ENCODE measurements at regions not wholly inside any gene's neighbourhood (a gene's known extent, or its start where the extent isn't known, plus 50 kb on each side); places are given as distances from the start of the nearest gene placed in this dataset.

DNA sequence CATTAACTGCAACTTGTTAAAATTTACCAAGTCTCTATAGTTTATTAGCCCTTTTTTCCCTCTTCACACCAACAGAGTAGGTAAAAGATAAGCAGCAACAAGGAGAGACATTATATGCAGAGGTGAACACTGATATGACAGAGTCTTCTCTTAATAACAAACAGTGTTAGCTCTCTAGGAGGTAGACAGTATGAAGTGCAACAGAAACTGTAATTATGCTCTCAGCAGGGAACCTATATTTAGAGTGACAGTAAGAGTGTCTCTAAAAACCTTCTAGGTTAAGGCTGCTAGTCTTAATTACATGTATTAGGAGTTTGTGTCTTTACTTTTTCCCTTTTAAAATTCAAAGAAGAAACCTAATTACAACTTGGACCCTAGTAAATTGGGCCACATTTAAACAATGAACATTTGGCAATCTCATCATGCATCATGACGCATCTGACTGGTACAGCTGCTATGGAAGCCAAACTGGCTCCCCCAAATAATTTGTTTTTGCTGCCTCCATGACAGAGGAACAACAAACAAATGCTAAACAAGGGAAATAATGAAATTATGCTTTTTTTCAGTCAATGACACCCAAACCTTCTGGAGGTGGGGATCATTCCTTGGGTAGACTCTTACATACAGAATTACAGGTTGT, 69.9 kb upstream of the MMADHC start:
- 86 to 95% methylated on average over 1 of the region's 1 CpG for WGBS, 2 donors
- Histone ChIP-seq H3K4me3 (no peak overlapping the region), H3K4me1 (peaks cover 6 to 11% (median 8%) of the 10 kb centered on the region in 3 donors), H3K9me3 (no peaks in the 10 kb centered on the region), H3K36me3 (no peaks in the 10 kb centered on the region), H3K27me3 (no peaks in the 10 kb centered on the region), H3K27ac (no peak overlapping the region)
- intact Hi-C loops (cut with DNase I): no loop called here
- FAIRE-seq (no peak), ATAC-seq (no peak), DNase-seq (no peak)
- TF ChIP-seq, protein P1, sequence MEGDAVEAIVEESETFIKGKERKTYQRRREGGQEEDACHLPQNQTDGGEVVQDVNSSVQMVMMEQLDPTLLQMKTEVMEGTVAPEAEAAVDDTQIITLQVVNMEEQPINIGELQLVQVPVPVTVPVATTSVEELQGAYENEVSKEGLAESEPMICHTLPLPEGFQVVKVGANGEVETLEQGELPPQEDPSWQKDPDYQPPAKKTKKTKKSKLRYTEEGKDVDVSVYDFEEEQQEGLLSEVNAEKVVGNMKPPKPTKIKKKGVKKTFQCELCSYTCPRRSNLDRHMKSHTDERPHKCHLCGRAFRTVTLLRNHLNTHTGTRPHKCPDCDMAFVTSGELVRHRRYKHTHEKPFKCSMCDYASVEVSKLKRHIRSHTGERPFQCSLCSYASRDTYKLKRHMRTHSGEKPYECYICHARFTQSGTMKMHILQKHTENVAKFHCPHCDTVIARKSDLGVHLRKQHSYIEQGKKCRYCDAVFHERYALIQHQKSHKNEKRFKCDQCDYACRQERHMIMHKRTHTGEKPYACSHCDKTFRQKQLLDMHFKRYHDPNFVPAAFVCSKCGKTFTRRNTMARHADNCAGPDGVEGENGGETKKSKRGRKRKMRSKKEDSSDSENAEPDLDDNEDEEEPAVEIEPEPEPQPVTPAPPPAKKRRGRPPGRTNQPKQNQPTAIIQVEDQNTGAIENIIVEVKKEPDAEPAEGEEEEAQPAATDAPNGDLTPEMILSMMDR (IDR thresholded peaks at IDR 0.05): no peak

DNA sequence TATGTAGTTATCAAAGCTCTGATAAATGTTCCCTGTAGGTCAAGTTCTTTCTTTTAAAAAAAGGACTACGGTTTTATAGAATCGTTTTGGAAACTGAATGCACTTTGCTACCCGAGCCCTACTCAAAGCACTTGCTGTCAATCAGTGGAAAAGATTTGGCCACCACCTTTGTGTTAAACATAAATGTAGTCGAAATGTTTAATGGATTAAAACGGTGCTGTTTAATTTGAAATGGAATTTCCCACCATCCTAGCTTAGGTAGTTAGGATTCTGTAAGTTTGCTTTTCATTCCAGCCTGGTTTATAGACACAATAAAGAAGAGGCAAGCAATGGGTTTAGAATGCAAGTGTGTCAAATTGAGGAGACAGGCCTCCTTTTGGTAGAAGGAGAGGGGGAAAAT, 69.4 kb upstream of the MMADHC start:
- Histone ChIP-seq H3K9me3 (no peaks in the 10 kb centered on the region), H3K36me3 (no peaks in the 10 kb centered on the region), H3K27ac (no peak overlapping the region), H3K27me3 (no peaks in the 10 kb centered on the region), H3K4me3 (no peak overlapping the region), H3K4me1 (peaks cover 4 to 9% (median 6%) of the 10 kb centered on the region in 3 donors)
- DNase-seq: no peak
- TF ChIP-seq, protein P1 (IDR thresholded peaks at IDR 0.05): no peak
- ATAC-seq: no peak
- intact Hi-C loops (cut with DNase I): no loop called here
- no peak for FAIRE-seq
- 54% methylated on average over 5 of the region's 5 CpGs for WGBS, 2 donors

DNA sequence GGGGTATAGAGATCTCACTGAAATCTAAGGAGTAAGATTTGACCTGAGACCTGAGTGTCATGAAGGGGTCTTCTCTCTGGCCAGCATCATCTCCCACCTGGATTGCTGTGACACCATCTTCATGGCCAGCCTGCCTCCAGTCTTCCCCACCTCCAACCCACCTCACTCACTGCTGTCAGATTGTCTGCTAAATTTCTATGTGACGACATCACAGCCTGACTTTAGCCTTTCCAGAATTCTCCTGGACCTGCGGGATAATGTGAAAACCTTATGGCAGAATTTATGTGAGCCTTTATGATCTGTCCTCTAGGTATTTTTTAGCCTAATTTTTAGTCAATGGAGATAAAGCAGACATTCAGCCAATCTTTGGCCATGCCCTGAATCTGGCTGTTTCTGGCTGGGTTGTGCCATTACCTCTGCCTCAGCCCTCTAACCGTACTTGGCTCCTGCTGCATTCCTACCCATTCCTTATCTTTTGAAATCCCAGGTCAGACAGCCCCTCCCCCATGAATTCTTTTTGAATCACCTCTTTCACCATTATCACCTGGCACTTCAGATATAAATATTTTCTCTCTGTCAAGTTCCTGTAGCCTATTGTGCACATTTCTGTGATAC, 66.4 kb upstream of the MMADHC start:
- 72 to 77% methylated on average over 3 of the region's 3 CpGs for WGBS, 2 donors
- Histone ChIP-seq H3K4me3 (no peak overlapping the region), H3K9me3 (no peaks in the 10 kb centered on the region), H3K27ac (no peak overlapping the region), H3K27me3 (no peaks in the 10 kb centered on the region), H3K4me1 (no peaks in the 10 kb centered on the region), H3K36me3 (no peaks in the 10 kb centered on the region)
- FAIRE-seq (no peak), DNase-seq (no peak), ATAC-seq (peak in 1 of 4 donors; percentile 56)
- TF ChIP-seq, protein P1 (IDR thresholded peaks at IDR 0.05): no peak
- intact Hi-C loops (cut with DNase I): no loop called here

DNA sequence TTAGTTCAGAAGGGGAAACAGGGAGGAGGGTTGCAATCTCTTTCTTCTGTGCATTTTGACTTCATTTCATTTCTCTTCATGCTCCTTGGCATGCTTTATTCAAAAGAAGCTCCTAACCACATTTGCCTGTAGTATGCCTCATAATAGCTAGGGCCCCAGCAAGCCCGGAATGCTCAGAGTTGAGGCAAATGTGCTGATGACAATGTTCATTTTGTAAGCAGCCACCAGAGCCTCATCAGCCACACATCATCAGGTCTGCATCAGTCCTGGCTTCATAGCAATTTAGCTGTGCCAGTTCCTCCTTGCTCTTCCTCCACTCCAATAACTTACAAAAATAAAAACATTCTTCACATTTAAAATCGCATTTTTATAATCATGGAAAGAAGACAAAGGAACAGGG, 65.4 kb upstream of the MMADHC start:
- Histone ChIP-seq H3K4me1 (no peaks in the 10 kb centered on the region), H3K36me3 (no peaks in the 10 kb centered on the region), H3K9me3 (no peaks in the 10 kb centered on the region), H3K4me3 (no peak overlapping the region), H3K27me3 (no peaks in the 10 kb centered on the region), H3K27ac (no peak overlapping the region)
- 89 to 90% methylated on average over 2 of the region's 2 CpGs for WGBS, 2 donors
- TF ChIP-seq, protein P1 (IDR thresholded peaks at IDR 0.05): no peak
- ATAC-seq (no peak), DNase-seq (no peak), FAIRE-seq (no peak)
- intact Hi-C loops (cut with DNase I): no loop called here

DNA sequence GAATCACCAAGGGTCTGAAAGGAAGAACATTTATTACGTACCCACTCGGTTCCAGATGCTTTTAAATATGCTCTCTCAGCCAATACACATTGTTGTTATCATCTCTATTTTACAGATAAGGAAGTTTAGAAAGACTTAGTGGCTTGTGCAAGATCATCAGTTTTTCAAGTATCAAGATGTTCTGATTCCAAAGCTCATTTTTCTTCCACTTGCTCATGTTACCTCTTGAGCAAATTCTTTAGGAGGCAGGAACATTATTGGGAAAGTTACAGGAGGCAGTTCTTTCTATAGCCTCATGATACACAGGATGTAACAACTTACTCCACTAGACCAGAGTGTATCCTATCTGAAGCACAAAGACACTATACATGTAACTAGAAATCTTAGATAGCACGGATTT, 65.0 kb upstream of the MMADHC start:
- Histone ChIP-seq H3K4me1 (no peaks in the 10 kb centered on the region), H3K9me3 (no peaks in the 10 kb centered on the region), H3K27ac (no peak overlapping the region), H3K27me3 (no peaks in the 10 kb centered on the region), H3K36me3 (no peaks in the 10 kb centered on the region), H3K4me3 (no peak overlapping the region)
- no peak for ATAC-seq
- FAIRE-seq: no peak
- no peak for DNase-seq
- TF ChIP-seq, protein P1 (IDR thresholded peaks at IDR 0.05): no peak
- intact Hi-C loops (cut with DNase I): no loop called here
- WGBS, 2 donors: 77 to 81% methylated on average over 3 of the region's 3 CpGs
